Smooth muscle cell (in vitro differentiated cells): ENCODE measurements at regions not wholly inside any gene's neighbourhood (a gene's known extent, or its start where the extent isn't known, plus 50 kb on each side); places are given as distances from the start of the nearest gene placed in this dataset.

Experiments
- DNase-seq: peaks from one replicate; lab custom pipeline; 2025; ENCODE audit not compliant: unreplicated experiment; lab: John Stamatoyannopoulos, UW
- H2AFZ ChIP-seq: fragments of 200-600 bp; sonication (generic); 2 replicates; pipeline ENCODE4 v1.6.0; 2016; ENCODE audit warnings: antibody characterized with exemption, low read depth, mild to moderate bottlenecking
- H3F3A ChIP-seq: fragments of 200-600 bp; sonication (generic); 2 replicates; pipeline ENCODE4 v1.6.0; 2017; ENCODE audit warnings: antibody characterized with exemption, low read depth
- H3K27ac ChIP-seq: fragments of 200-600 bp; sonication (generic); 2 replicates; pipeline ENCODE4 v1.5.1; 2016; ENCODE audit warnings: low read depth, mild to moderate bottlenecking
- H3K27me3 ChIP-seq: fragments of 200-600 bp; sonication (generic); 2 replicates; pipeline ENCODE4 v1.6.1; 2016; ENCODE audit warnings: low read depth, mild to moderate bottlenecking
- H3K36me3 ChIP-seq: fragments of 200-600 bp; sonication (generic); 2 replicates; pipeline ENCODE4 v1.5.1; 2016; ENCODE audit warnings: low read depth
- H3K4me1 ChIP-seq: fragments of 200-600 bp; sonication (generic); 2 replicates; pipeline ENCODE4 v1.5.1; 2016; ENCODE audit warnings: low read depth
- H3K4me2 ChIP-seq: fragments of 200-600 bp; sonication (generic); 2 replicates; pipeline ENCODE4 v1.6.0; 2016; ENCODE audit warnings: mild to moderate bottlenecking
- H3K4me3 ChIP-seq: fragments of 200-600 bp; sonication (generic); 2 replicates; pipeline ENCODE4 v1.5.1; 2016; ENCODE audit warnings: mild to moderate bottlenecking
- H3K79me2 ChIP-seq: fragments of 200-600 bp; sonication (generic); 2 replicates; pipeline ENCODE4 v1.6.0; 2016; ENCODE audit warnings: low read depth, mild to moderate bottlenecking
- H3K9ac ChIP-seq: fragments of 200-600 bp; sonication (generic); 2 replicates; pipeline ENCODE4 v1.6.0; 2016; ENCODE audit warnings: low read depth
- H3K9me3 ChIP-seq: fragments of 200-600 bp; sonication (generic); replicated peaks from 2 replicates; pipeline ENCODE4 v1.5.1; 2016; ENCODE audit warnings: low read depth
- H4K20me1 ChIP-seq: fragments of 200-600 bp; sonication (generic); 2 replicates; pipeline ENCODE4 v1.6.0; 2016; ENCODE audit warnings: low read depth
- WGBS: methylation state at CpG from one replicate; pipeline ENCODE4 v1.1.7; 2016; ENCODE audit warnings: low lambda C conversion rate; 5-methylcytosine and 5-hydroxymethylcytosine counted together
- TF ChIP-seq, protein P1 (sequence below): fragments of 200-600 bp; sonication (generic); IDR thresholded peaks from 2 replicates; pipeline ENCODE4 v1.5.1; 2017; ENCODE audit warnings: borderline replicate concordance, mild to moderate bottlenecking, antibody characterized with exemption; ENCODE audit not compliant: insufficient read depth, poor library complexity, severe bottlenecking

- Histone ChIP-seq H3K79me2 (no peaks in the 10 kb centered on the region), H3K4me3 (no peak overlapping the region), H3F3A (no peaks in the 10 kb centered on the region), H3K4me1 (no peaks in the 10 kb centered on the region), H3K27ac (no peak overlapping the region), H3K4me2 (no peak overlapping the region), H2AFZ (no peak overlapping the region), H4K20me1 (no peaks in the 10 kb centered on the region), H3K36me3 (no peaks in the 10 kb centered on the region), H3K9me3 (no peaks in the 10 kb centered on the region), H3K9ac (no peak overlapping the region), H3K27me3 (no peaks in the 10 kb centered on the region)
- no peak for DNase-seq
- TF ChIP-seq, protein P1, sequence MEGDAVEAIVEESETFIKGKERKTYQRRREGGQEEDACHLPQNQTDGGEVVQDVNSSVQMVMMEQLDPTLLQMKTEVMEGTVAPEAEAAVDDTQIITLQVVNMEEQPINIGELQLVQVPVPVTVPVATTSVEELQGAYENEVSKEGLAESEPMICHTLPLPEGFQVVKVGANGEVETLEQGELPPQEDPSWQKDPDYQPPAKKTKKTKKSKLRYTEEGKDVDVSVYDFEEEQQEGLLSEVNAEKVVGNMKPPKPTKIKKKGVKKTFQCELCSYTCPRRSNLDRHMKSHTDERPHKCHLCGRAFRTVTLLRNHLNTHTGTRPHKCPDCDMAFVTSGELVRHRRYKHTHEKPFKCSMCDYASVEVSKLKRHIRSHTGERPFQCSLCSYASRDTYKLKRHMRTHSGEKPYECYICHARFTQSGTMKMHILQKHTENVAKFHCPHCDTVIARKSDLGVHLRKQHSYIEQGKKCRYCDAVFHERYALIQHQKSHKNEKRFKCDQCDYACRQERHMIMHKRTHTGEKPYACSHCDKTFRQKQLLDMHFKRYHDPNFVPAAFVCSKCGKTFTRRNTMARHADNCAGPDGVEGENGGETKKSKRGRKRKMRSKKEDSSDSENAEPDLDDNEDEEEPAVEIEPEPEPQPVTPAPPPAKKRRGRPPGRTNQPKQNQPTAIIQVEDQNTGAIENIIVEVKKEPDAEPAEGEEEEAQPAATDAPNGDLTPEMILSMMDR, result no peak
- 85% methylated on average over 3 of the region's 3 CpGs for WGBS
Observed at GRCh38 chr7:114158275-114158674, 239.5 kb upstream of the PPP1R3A start.

DNA sequence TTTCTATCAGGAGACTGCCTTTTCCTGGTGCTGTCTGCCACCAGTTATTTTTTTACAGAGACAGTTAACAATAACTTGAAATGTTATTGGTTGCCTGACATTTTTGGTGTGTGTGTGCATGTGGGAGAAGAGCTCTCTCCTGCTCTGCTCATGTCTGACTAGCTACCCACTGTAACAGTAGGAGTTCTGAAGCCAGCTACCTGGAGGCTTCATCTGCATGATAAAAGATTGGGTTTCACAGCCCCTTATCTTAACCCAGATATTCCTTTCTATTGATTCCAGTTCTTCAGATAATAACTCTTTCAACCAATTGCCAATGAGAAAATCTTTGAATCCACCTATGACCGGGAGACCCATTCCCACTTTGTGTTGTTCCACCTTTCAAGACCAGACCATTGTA is 237.4 kb upstream of the PPP1R3A start:
- Histone ChIP-seq H3K4me2 (no peak overlapping the region), H3K9ac (no peak overlapping the region), H4K20me1 (no peaks in the 10 kb centered on the region), H2AFZ (no peak overlapping the region), H3K27me3 (no peaks in the 10 kb centered on the region), H3K4me3 (no peak overlapping the region), H3K4me1 (no peaks in the 10 kb centered on the region), H3K27ac (no peak overlapping the region), H3F3A (no peaks in the 10 kb centered on the region), H3K79me2 (no peaks in the 10 kb centered on the region), H3K36me3 (no peaks in the 10 kb centered on the region), H3K9me3 (no peaks in the 10 kb centered on the region)
- no peak for DNase-seq
- TF ChIP-seq, protein P1, result no peak
- WGBS, result 64% methylated on average over 1 of the region's 1 CpG

GRCh38 chr7:114155116-114156110 is 236.6 kb upstream of the PPP1R3A start:
- Histone ChIP-seq H2AFZ (no peak overlapping the region), H3K79me2 (no peaks in the 10 kb centered on the region), H3K9ac (no peak overlapping the region), H3K4me3 (no peak overlapping the region), H3K4me1 (no peaks in the 10 kb centered on the region), H3F3A (no peaks in the 10 kb centered on the region), H3K4me2 (no peak overlapping the region), H3K36me3 (no peaks in the 10 kb centered on the region), H3K27me3 (no peaks in the 10 kb centered on the region), H3K9me3 (no peaks in the 10 kb centered on the region), H4K20me1 (no peaks in the 10 kb centered on the region), H3K27ac (no peak overlapping the region)
- TF ChIP-seq, protein P1, result no peak
- WGBS, result 66% methylated on average over 9 of the region's 9 CpGs
- no peak for DNase-seq

DNA sequence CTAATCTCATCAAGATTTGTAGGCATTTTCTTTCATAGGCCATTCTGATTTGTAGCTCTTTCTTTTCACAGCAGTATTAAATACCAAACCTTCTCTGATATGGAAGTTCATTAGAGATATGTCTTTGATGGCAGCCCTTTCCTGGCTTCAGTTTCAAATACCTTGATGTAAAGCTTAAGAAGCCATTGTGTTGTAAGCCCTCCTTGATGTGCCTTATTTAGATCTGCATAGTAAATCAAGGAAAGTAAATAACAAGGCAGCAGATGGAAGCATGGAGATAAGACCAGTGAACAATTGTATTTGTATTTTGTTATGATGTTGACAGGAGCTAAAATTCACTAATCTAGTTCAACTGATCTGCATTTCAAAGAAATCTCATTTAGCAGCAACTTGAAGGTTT is 234.9 kb upstream of the PPP1R3A start:
- H3K4me1 ChIP-seq, result no peaks in the 10 kb centered on the region
- no peaks in the 10 kb centered on the region for H3K9me3 ChIP-seq
- H3K27ac ChIP-seq, result no peak overlapping the region
- TF ChIP-seq, protein P1, result no peak
- H3K27me3 ChIP-seq, result no peaks in the 10 kb centered on the region
- no peak overlapping the region for H3K4me3 ChIP-seq
- H3K79me2 ChIP-seq, result no peaks in the 10 kb centered on the region
- no peaks in the 10 kb centered on the region for H4K20me1 ChIP-seq
- H3K36me3 ChIP-seq, result no peaks in the 10 kb centered on the region
- H3K4me2 ChIP-seq, result no peak overlapping the region
- no peak for DNase-seq
- no peak overlapping the region for H2AFZ ChIP-seq
- H3F3A ChIP-seq, result no peaks in the 10 kb centered on the region
- no peak overlapping the region for H3K9ac ChIP-seq
